Ovary (tissue), 7 donors: ENCODE measurements at regions not wholly inside any gene's neighbourhood (a gene's known extent, or its start where the extent isn't known, plus 50 kb on each side); places are given as distances from the start of the nearest gene placed in this dataset.

Experiments used
- DNase-seq, 5 donors: peaks; one replicate each; pipeline ENCODE4 v3.0.0-alpha.2; 2019 to 2020
- H3K27ac ChIP-seq, 2 donors: fragments of 200-600 bp; one replicate each; pipeline versions ENCODE4 v1.5.1 to v1.8.0; 2019 to 2022
- H3K27me3 ChIP-seq: fragments of 200-600 bp; one replicate; pipeline ENCODE4 v1.8.0; 2022
- H3K36me3 ChIP-seq: fragments of 200-600 bp; sonication (generic); one replicate; pipeline ENCODE4 v1.5.1; 2019
- H3K4me1 ChIP-seq: one replicate; pipeline ENCODE4 v1.8.1; 2013; ENCODE audit warnings: mild to moderate bottlenecking, moderate library complexity; ENCODE audit not compliant: insufficient read depth
- H3K4me3 ChIP-seq: fragments of 200-600 bp; sonication (generic); one replicate; pipeline ENCODE4 v1.5.1; 2017
- H3K9me3 ChIP-seq, 2 donors: fragments of 200-600 bp in 1 of 2; sonication (generic) in 1 of 2; one replicate each; pipeline versions ENCODE4 v1.5.1 to v1.8.1; 2013 to 2019; ENCODE audit warnings: mild to moderate bottlenecking in 1 of 2, moderate library complexity in 1 of 2
- EP300 ChIP-seq: sonication (generic); formaldehyde crosslinking; IDR thresholded peaks from one replicate; pipeline ENCODE4 v1.6.1; 2017; ENCODE audit warnings: antibody characterized with exemption
- POLR2A ChIP-seq: fragments of 450-650 bp; IDR thresholded peaks from one replicate; pipeline ENCODE4 v1.6.1; 2017; ENCODE audit warnings: antibody characterized with exemption, mild to moderate bottlenecking, moderate library complexity
- WGBS, 3 donors: extraction: QIAGEN DNeasy Blood & Tissue Kit in 1 of 3; methylation state at CpG; one replicate each; pipeline versions ENCODE4 v1.1.5 to v1.1.7; 2013 to 2017; 5-methylcytosine and 5-hydroxymethylcytosine counted together
- intact Hi-C, 4 donors: fragments of 100-400 bp; cut with DNase I; formaldehyde crosslinking; loops; one replicate each; pipeline versions ENCODE4 v1.11.0 to v1.15.1; 2022 to 2023
- TF ChIP-seq, protein P1 (sequence below), 3 donors: fragments of 450-650 bp in 2 of 3; fragments of 200-600 bp in 1 of 3; IDR thresholded peaks; one replicate each; pipeline versions ENCODE4 v1.5.1 to v1.8.0; 2016 to 2022; ENCODE audit warnings: antibody characterized with exemption in 3 of 3, mild to moderate bottlenecking in 1 of 3
- donor health status: DM: no; HTN: no; CAD: no; lungs with moderate emphysema.
- donor health status: DM: no; HTN: no; CAD: no.
- donor health status: Bipolar disorder and iron deficiency.
- donor health status: DM: no; HTN: no; CAD: no.
- donor health status: DM: yes; HTN: yes; CAD: no.

- intact Hi-C loops = no loop called here
- no peaks in the 10 kb centered on the region for H3K36me3 ChIP-seq
- no peaks in the 10 kb centered on the region for H3K27me3 ChIP-seq
- WGBS, 3 donors = 44 to 65% (median 57%) methylated on average over 5 of the region's 5 CpGs
- H3K9me3 ChIP-seq = no peaks in the 10 kb centered on the region
- H3K4me3 ChIP-seq = no peak overlapping the region
- no peak overlapping the region for H3K27ac ChIP-seq
- no peaks in the 10 kb centered on the region for H3K4me1 ChIP-seq
- DNase-seq = no peak
- TF ChIP-seq POLR2A = no peak
- TF ChIP-seq, protein P1, sequence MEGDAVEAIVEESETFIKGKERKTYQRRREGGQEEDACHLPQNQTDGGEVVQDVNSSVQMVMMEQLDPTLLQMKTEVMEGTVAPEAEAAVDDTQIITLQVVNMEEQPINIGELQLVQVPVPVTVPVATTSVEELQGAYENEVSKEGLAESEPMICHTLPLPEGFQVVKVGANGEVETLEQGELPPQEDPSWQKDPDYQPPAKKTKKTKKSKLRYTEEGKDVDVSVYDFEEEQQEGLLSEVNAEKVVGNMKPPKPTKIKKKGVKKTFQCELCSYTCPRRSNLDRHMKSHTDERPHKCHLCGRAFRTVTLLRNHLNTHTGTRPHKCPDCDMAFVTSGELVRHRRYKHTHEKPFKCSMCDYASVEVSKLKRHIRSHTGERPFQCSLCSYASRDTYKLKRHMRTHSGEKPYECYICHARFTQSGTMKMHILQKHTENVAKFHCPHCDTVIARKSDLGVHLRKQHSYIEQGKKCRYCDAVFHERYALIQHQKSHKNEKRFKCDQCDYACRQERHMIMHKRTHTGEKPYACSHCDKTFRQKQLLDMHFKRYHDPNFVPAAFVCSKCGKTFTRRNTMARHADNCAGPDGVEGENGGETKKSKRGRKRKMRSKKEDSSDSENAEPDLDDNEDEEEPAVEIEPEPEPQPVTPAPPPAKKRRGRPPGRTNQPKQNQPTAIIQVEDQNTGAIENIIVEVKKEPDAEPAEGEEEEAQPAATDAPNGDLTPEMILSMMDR (IDR thresholded peaks at IDR 0.05) = no peak
- no peak for TF ChIP-seq EP300
These were observed 420.0 kb upstream of the EYS start for GRCh38 chr6:66127061-66127460.

DNA sequence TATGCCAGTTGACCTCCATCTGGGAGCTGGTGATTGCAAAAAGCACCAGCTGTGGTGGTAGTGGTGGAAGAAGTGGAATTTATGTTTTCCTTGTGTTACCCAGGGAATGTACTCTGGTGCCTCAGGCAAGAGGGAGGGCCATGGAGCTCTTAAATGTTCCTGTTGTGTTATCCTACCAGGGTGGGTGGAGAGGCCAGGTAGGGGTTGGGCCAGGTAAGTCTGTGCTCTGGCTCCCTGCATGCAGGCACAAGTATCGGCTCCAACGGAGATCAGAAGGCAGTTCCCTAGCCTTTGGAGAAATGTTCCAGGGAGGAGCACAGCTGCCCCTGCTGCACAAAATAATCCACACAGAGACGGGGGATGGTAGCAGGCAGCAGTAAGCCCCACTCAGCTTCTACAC lies 419.3 kb upstream of the EYS start:
- H3K4me3 ChIP-seq = no peak overlapping the region
- intact Hi-C loops = no loop called here
- TF ChIP-seq, protein P1 (IDR thresholded peaks at IDR 0.05) = no peak
- TF ChIP-seq POLR2A = no peak
- no peak for TF ChIP-seq EP300
- H3K27me3 ChIP-seq = no peaks in the 10 kb centered on the region
- WGBS, 3 donors = 86 to 98% (median 97%) methylated on average over 3 of the region's 3 CpGs
- H3K36me3 ChIP-seq = no peaks in the 10 kb centered on the region
- no peak for DNase-seq
- H3K4me1 ChIP-seq = no peaks in the 10 kb centered on the region
- H3K9me3 ChIP-seq = no peaks in the 10 kb centered on the region
- no peak overlapping the region for H3K27ac ChIP-seq

GRCh38 chr6:66103954-66104353 lies 396.9 kb upstream of the EYS start:
- WGBS, 3 donors = 45 to 50% (median 48%) methylated on average over 3 of the region's 3 CpGs
- intact Hi-C loops = no loop called here

GRCh38 chr6:66103354-66103753 lies 396.3 kb upstream of the EYS start:
- TF ChIP-seq EP300 (no peak), POLR2A (no peak)
- TF ChIP-seq, protein P1 (IDR thresholded peaks at IDR 0.05) = no peak
- Histone ChIP-seq H3K4me1 (no peaks in the 10 kb centered on the region), H3K36me3 (no peaks in the 10 kb centered on the region), H3K9me3 (no peaks in the 10 kb centered on the region), H3K4me3 (no peak overlapping the region), H3K27ac (no peak overlapping the region), H3K27me3 (no peaks in the 10 kb centered on the region)
- WGBS, 3 donors = 77 to 90% (median 85%) methylated on average over 1 of the region's 1 CpG
- intact Hi-C loops = no loop called here
- no peak for DNase-seq

More at GRCh38 chr6:66103954-66104353, 396.9 kb upstream of the EYS start:
- no peaks in the 10 kb centered on the region for H3K4me1 ChIP-seq
- no peak for DNase-seq
- no peak overlapping the region for H3K27ac ChIP-seq
- TF ChIP-seq EP300 (no peak), POLR2A (no peak)
- TF ChIP-seq, protein P1 (IDR thresholded peaks at IDR 0.05) = no peak
- no peaks in the 10 kb centered on the region for H3K9me3 ChIP-seq
- no peaks in the 10 kb centered on the region for H3K27me3 ChIP-seq
- no peak overlapping the region for H3K4me3 ChIP-seq
- no peaks in the 10 kb centered on the region for H3K36me3 ChIP-seq

DNA sequence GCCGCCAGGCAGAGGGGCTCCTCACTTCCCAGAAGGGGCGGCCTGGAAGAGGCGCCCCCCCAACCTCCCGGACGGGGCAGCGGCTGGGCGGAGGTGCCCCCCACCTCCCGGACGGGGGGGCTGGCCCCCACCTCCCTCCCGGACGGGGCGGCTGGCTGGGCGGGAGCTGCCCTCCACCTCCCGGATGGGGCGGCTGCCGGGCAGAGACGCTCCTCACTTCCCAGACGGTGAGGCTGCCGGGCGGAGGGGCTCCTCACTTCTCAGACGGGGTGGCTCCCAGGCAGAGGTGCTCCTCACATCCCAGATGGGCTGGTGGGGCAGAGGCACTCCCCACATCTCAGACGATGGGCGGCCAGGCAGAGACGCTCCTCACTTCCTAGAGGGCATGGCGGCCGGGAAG lies 389.7 kb upstream of the EYS start:
- intact Hi-C loops = no loop called here
- Histone ChIP-seq H3K9me3 (no peaks in the 10 kb centered on the region), H3K27me3 (no peaks in the 10 kb centered on the region), H3K4me1 (no peaks in the 10 kb centered on the region), H3K27ac (no peak overlapping the region), H3K36me3 (no peaks in the 10 kb centered on the region), H3K4me3 (no peak overlapping the region)
- TF ChIP-seq, protein P1 (IDR thresholded peaks at IDR 0.05) = no peak
- TF ChIP-seq EP300 (no peak), POLR2A (no peak)
- DNase-seq = no peak
- 94 to 100% (median 96%) methylated on average over 4 to 26 of the region's 26 CpGs for WGBS, 3 donors
